ENCODE measurements at regions not wholly inside any gene's neighbourhood (a gene's known extent, or its start where the extent isn't known, plus 50 kb on each side); places are given as distances from the start of the nearest gene placed in this dataset.

- DNase-seq (ENCODE audit: extremely low read depth in 1 of 11, low read depth in 9 of 11, low spot score in 4 of 11): no peak
Measured at GRCh38 chr5:61649231-61649630, 317.2 kb downstream of the ZSWIM6 start.

GRCh38 chr5:61649971-61650370, 317.9 kb downstream of the ZSWIM6 start:
- no peak for DNase-seq (ENCODE audit: extremely low read depth in 1 of 11, low read depth in 9 of 11, low spot score in 4 of 11)

- no peak for DNase-seq (ENCODE audit: extremely low read depth in 1 of 11, low read depth in 9 of 11, low spot score in 4 of 11)
Measured at GRCh38 chr5:61650661-61651060, 318.6 kb downstream of the ZSWIM6 start.

GRCh38 chr5:61651195-61651594, 319.1 kb downstream of the ZSWIM6 start:
- DNase-seq (ENCODE audit: extremely low read depth in 1 of 11, low read depth in 9 of 11, low spot score in 4 of 11): no peak

DNA sequence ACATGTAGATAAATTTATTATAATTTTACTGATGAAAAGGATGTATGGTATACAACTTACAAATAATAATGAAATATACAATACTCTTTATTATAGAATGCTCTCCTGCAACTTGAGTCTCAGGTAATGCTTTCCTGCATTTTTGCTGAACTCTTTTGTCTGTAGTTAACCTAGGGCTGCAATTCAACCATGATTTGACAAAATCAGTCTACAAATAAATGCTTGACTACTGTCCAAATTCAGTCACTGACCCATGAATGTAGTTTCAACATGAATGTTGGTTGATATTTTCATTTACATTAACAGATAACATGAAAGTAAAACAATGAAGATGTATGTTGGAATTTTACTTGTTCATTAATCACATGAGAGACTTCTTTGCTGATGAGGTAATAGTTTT, 320.9 kb downstream of the ZSWIM6 start:
- no peak for DNase-seq (ENCODE audit: extremely low read depth in 1 of 11, low read depth in 9 of 11, low spot score in 4 of 11)

GRCh38 chr5:61653807-61654580, 321.9 kb downstream of the ZSWIM6 start:
- no peak for DNase-seq (ENCODE audit: extremely low read depth in 1 of 11, low read depth in 9 of 11, low spot score in 4 of 11)

DNA sequence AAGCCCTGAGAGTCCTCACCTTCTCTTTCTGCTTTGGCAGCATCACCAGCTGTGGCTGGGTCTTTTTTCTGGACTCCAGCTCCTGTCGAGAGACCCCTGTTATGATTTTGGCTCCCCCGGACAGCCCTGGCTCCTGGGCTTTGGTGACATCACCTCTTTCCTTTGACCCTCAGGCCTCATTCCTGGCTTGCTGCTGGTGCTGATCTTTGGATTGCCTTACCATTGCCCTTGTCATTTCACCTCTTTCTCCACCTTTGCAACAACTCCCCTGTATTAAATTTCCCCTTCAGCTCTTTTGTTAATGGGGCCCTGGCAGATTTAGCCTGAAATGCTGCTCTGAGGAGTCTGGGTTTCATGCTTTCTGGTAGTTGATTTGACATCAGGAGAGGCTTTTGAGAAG, 322.8 kb downstream of the ZSWIM6 start:
- peak in 1 of 11 donors; percentile 39 for DNase-seq (ENCODE audit: extremely low read depth in 1 of 11, low read depth in 9 of 11, low spot score in 4 of 11)

DNA sequence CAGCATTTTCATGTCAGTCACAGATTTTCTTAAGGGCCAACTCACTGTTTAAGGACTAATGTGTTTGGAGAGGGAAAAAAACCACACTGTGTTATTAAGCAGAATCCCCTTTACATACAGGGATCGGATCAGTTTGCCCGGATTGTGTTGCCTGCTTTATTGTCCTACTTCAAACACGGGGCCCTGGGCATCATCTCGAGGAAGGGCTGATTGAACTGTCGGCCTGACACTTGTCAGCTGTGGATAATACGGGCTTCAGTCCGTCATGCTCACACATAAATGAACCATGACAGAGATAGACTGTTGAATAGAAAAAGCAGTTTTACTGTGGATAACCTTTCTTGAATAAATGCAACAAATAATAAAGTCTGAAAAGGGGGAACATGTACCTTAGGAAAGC, 325.0 kb downstream of the ZSWIM6 start:
- no peak for DNase-seq (ENCODE audit: extremely low read depth in 1 of 11, low read depth in 9 of 11, low spot score in 4 of 11)

DNA sequence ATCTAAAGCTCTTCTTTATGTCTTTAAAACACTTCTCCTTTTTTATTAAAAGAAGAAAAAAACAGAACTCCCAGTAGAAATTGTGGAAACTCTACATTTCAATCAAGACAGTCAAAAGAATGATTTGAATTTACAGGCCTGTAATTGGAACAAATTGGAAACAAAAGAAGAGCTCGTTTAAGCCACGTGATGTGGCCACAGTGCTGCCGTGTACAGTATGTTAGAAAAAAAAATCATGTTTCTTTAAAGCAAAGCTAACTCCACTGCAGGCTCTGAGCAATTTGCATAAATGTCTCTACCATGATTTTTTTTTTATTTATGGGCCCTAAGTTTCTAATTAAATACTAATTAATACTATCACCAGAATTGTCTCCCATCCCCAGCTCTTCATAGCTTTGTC, 325.6 kb downstream of the ZSWIM6 start:
- DNase-seq (ENCODE audit: extremely low read depth in 1 of 11, low read depth in 9 of 11, low spot score in 4 of 11): no peak

- peak; percentile 58 to 81 (median 73) for DNase-seq (ENCODE audit: extremely low read depth in 1 of 11, low read depth in 9 of 11, low spot score in 4 of 11)
Measured at GRCh38 chr5:61658592-61659008, 326.5 kb downstream of the ZSWIM6 start.

DNA sequence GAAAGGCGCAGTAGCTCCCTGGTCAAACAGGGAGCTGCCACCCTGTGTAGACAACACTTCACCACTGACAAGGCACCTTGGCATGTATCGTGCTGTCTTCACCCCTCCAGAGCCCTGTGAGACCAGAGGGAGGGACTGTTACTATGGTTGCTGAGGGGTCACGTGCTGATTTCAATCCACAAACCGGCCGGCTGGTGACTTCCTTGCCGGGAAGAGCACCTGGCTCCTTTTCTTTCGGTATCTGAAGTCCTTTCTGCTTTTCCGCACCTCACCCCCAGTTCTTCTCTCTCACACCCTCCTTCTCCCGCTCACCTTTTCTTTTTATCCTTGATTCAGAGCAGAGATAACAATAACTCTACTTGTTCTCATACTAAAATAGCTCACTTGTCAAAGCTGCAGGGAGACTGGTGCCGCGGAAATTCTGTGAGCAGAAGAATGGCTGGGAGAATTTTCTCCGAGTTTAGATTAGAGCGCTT, 327.2 kb downstream of the ZSWIM6 start:
- no peak for DNase-seq (ENCODE audit: extremely low read depth in 1 of 11, low read depth in 9 of 11, low spot score in 4 of 11)

DNA sequence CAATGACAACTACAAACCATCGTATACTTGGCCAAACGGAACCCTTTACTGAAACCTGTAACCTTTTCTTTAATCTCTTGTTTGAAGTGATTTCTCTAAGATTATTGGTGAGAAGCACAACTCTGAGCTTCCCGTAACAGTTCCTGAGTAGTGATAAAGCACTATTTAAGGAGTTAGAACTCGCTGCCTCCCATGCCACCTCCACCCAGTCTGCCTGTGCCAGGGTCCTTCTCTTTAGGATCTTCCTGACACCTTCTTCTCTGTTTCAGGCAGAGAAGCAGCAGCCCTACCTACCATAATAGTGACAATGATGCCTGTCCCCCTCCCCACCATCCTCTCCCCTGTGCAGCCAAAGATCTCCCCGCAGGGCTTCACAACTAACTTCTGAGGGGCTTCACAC, 330.6 kb downstream of the ZSWIM6 start:
- no peak for DNase-seq (ENCODE audit: extremely low read depth in 1 of 11, low read depth in 9 of 11, low spot score in 4 of 11)

DNA sequence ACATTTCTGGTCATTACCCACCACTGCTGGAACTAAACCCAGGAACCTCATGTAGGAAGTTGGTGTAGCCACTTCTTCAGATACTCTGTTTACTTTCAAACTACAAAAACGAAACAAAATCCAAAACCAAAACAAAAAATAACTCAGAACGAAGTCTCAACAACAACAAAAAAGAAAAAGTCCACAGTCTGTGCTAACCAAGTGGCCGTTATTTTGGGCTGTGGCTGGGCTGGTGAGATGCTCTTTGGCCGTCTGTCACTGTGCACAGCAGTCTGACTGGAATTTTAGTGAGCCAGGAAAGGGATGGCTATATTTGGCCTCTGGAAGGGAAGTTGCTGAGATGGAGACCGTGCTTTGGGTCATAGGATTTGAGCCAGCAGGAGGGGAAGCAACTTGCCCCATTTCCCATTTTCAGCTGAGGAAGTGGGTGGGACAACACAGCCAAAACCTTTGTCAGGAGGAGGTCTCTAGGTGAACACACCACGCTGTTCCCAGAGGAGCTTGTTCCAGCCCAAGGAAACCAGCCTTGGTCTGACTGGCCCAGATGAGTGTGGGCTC, 334.1 kb downstream of the ZSWIM6 start:
- DNase-seq (ENCODE audit: extremely low read depth in 1 of 11, low read depth in 9 of 11, low spot score in 4 of 11): no peak

- DNase-seq (ENCODE audit: extremely low read depth in 1 of 11, low read depth in 9 of 11, low spot score in 4 of 11): no peak
Measured at GRCh38 chr5:61667525-61668218, 335.6 kb downstream of the ZSWIM6 start.

GRCh38 chr5:61669531-61669930, 337.5 kb downstream of the ZSWIM6 start:
- DNase-seq (ENCODE audit: extremely low read depth in 1 of 11, low read depth in 9 of 11, low spot score in 4 of 11): no peak

DNA sequence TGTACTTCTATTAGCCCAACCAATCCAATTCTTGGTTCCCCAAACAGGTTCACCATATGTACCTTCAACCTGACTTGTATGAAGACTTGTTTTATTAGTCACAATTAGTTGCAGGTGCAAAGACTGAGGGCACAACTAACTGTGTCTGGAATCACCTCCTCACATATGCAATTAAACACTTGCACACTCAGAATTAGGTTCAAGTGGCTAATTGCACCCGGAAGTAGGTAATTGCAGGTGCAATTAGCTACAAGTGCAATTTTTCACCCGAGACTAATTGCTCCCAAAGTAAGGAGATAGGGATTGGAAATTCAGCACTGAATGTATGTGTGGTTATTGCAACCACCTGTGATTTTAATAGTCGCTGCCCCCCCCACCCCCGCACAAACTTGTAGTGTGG, 338.9 kb downstream of the ZSWIM6 start:
- DNase-seq (ENCODE audit: extremely low read depth in 1 of 11, low read depth in 9 of 11, low spot score in 4 of 11): no peak

DNA sequence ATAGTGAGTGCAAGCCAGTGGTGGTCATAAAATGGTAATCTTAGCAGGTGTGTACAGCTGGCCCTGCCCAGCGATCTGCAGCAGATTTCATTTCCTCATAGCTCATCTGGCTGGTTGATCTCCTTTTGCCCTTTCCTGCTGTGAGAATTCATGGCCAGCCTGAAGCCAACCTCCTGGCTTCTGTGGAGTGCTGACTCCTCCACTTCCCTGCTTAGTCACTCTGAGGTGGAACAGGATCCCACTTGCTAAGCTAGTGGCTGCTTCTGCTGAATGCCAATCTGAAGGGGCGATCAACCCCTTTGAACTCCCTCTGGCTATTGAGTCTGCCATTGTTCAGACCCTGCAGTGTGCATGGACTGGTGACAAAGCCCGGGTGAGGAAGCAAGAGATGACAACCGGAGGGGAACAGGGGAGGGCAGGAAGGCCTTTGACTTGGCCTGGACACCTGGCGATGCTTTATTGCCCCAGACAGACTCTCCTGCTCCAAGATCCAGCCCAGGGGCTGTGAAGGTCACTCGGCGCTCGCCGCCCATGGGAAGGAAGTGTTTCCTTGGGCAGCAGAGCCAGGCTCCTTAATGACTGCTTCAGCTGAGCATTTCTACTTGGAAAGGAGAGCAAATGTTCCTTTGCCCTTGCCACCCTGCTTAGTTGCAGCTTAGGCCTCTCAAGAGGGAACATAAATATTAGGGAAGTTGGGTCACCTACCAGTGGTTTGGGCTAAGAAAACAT, 341.1 kb downstream of the ZSWIM6 start:
- peak in 7 of 11 donors; percentile 10 to 55 (median 43) for DNase-seq (ENCODE audit: extremely low read depth in 1 of 11, low read depth in 9 of 11, low spot score in 4 of 11)

- no peak for DNase-seq (ENCODE audit: extremely low read depth in 1 of 11, low read depth in 9 of 11, low spot score in 4 of 11)
Measured at GRCh38 chr5:61674378-61674777, 342.3 kb downstream of the ZSWIM6 start.

DNA sequence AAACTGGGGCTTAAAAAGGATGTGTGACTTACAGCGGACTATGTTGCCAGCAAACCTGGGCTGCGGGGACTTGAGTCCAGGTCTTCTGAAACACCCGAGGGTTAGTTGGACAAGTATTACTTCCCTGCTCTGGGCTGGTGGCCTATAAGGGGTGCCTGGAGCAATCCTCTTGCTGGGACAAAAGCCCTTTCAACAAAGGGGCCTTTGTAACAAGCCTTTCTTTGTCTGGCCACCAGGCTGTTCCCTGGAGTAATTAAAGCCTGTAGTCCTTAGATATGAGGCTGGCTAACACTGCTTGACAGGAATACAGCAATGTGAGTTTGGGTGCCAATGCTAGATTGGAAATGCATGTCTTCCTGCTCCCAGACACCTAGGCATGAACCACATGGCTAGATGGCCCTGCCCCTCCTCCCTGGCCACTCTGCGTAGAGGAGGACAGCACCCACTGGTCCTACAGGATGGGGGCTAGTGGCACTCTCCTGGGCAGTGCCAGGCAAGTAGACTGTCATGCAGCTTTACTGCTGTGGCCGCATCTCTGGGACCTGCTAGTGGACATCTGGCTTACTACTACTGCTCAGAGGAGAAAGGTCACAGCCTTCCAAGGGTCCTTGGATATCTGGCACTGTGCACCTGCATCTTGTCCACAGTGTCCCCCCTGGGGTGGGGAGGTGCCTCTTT, 343.1 kb downstream of the ZSWIM6 start:
- no peak for DNase-seq (ENCODE audit: extremely low read depth in 1 of 11, low read depth in 9 of 11, low spot score in 4 of 11)

Data from renal cortex interstitium (tissue), 11 donors.